Aorta (tissue), 5 donors: ENCODE measurements at regions not wholly inside any gene's neighbourhood (a gene's known extent, or its start where the extent isn't known, plus 50 kb on each side); places are given as distances from the start of the nearest gene placed in this dataset.

Experiments
- ATAC-seq: fragments of 200-7000 bp; cut with Tn5 transposase; one replicate; pipeline ENCODE4 v1.9.1; 2022; ENCODE audit warnings: moderate library complexity; ENCODE audit not compliant: low FRiP score
- DNase-seq, 2 donors: peaks; one replicate each; pipeline ENCODE4 v3.0.0-alpha.2; 2020
- H3K27ac ChIP-seq, 2 donors: one replicate each; pipeline ENCODE4 v1.5.1; 2013; ENCODE audit warnings: low read length in 2 of 2, mild to moderate bottlenecking in 2 of 2, moderate library complexity in 2 of 2, control low read depth in 1 of 2, inconsistent platforms in 1 of 2, low read depth in 1 of 2
- H3K27me3 ChIP-seq, 2 donors: one replicate each; pipeline ENCODE4 v1.6.1; 2013; ENCODE audit warnings: control low read depth in 1 of 2, low read length in 1 of 2, mild to moderate bottlenecking in 1 of 2, moderate library complexity in 1 of 2; ENCODE audit not compliant: insufficient read depth in 2 of 2, control insufficient read depth in 1 of 2
- H3K36me3 ChIP-seq, 2 donors: one replicate each; pipeline ENCODE4 v1.6.1; 2013; ENCODE audit warnings: control low read depth in 1 of 2, low read length in 1 of 2, mild to moderate bottlenecking in 1 of 2; ENCODE audit not compliant: insufficient read depth in 2 of 2, control insufficient read depth in 1 of 2
- H3K4me1 ChIP-seq, 2 donors: one replicate each; pipeline ENCODE4 v1.6.1; 2013; ENCODE audit warnings: low read length in 2 of 2, control low read depth in 1 of 2, mild to moderate bottlenecking in 1 of 2, moderate library complexity in 1 of 2; ENCODE audit not compliant: insufficient read depth in 2 of 2, control insufficient read depth in 1 of 2
- H3K4me3 ChIP-seq, 2 donors: one replicate each; pipeline ENCODE4 v1.5.1; 2013; ENCODE audit warnings: low read length in 2 of 2, control low read depth in 1 of 2, mild to moderate bottlenecking in 1 of 2
- H3K9me3 ChIP-seq: one replicate; pipeline ENCODE4 v1.6.1; 2013; ENCODE audit warnings: mild to moderate bottlenecking, low read length; ENCODE audit not compliant: control insufficient read depth
- WGBS, 2 donors: extraction: QIAGEN DNeasy Blood & Tissue Kit; methylation state at CpG; one replicate each; pipeline ENCODE4 v1.1.7; 2013; 5-methylcytosine and 5-hydroxymethylcytosine counted together
- intact Hi-C, 2 donors: fragments of 100-400 bp; cut with DNase I; formaldehyde crosslinking; loops; one replicate each; pipeline versions ENCODE4 v1.14.2 to v1.15.0; 2022
- donor health status: healthy with polysubstance abuse.
- donor health status: Bipolar disorder and iron deficiency.
- donor health status: DM: no; HTN: no; CAD: no.
- donor health status: DM: no; HTN: no; CAD: no.
- donor health status: DM: yes; HTN: yes; CAD: no.

GRCh38 chr10:10952800-10953199 lies 64.9 kb upstream of the CELF2 start:
- Histone ChIP-seq H3K27me3 (no peaks in the 10 kb centered on the region), H3K27ac (no peak overlapping the region), H3K4me3 (no peak overlapping the region), H3K9me3 (no peaks in the 10 kb centered on the region), H3K36me3 (no peaks in the 10 kb centered on the region), H3K4me1 (peaks cover 0 to 3% of the 10 kb centered on the region in 2 donors)
- DNase-seq (no peak), ATAC-seq (no peak)
- 94 to 97% methylated on average over 3 of the region's 3 CpGs for WGBS, 2 donors
- intact Hi-C loops = no loop called here

GRCh38 chr10:10956681-10957542 lies 60.8 kb upstream of the CELF2 start:
- no peak for ATAC-seq
- intact Hi-C loops = loop anchor here in 1 of 2 donors (2.0 kb wide), 1 partner anchor 26 kb away; no protein-coding TSS in a partner anchor
- WGBS, 2 donors = 95 to 96% methylated on average over 11 of the region's 11 CpGs

DNA sequence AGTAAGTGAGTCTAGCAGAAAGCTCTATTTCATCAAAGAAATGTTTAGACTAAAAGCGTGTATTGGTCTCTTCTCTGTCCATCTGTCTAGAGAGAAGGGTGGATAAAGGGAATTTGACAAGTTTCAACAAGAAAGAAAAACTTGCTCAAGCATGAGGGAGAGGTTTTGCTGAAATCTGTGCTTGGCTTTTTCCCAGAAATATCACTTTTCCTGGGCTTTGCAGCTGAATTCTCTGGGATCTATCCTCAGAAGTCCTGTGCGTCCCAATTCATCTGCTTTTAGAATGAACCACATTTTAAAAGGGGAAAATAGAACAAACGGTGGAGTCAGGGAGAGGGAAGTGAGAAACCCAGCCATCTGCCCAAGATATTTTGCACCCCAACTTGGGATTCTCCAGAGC lies 59.6 kb upstream of the CELF2 start:
- intact Hi-C loops = no loop called here
- no peak overlapping the region for H3K4me3 ChIP-seq
- WGBS, 2 donors = 62 to 73% methylated on average over 3 of the region's 3 CpGs

More at GRCh38 chr10:10956681-10957542, 60.8 kb upstream of the CELF2 start:
- H3K27me3 ChIP-seq = no peaks in the 10 kb centered on the region
- no peak overlapping the region for H3K4me3 ChIP-seq
- DNase-seq = no peak
- H3K4me1 ChIP-seq = peaks cover 0 to 3% of the 10 kb centered on the region in 2 donors
- H3K36me3 ChIP-seq = no peaks in the 10 kb centered on the region
- H3K9me3 ChIP-seq = no peaks in the 10 kb centered on the region
- no peak overlapping the region for H3K27ac ChIP-seq

GRCh38 chr10:10959666-10960065 lies 58.0 kb upstream of the CELF2 start:
- Histone ChIP-seq H3K36me3 (no peaks in the 10 kb centered on the region), H3K27me3 (no peaks in the 10 kb centered on the region), H3K27ac (no peak overlapping the region), H3K4me3 (no peak overlapping the region), H3K9me3 (no peaks in the 10 kb centered on the region), H3K4me1 (peaks cover 0 to 3% of the 10 kb centered on the region in 2 donors)
- intact Hi-C loops = no loop called here
- 83 to 84% methylated on average over 3 of the region's 3 CpGs for WGBS, 2 donors
- ATAC-seq = no peak
- DNase-seq = no peak

More for the DNA sequence above, 59.6 kb upstream of the CELF2 start:
- Histone ChIP-seq H3K4me1 (peaks cover 0 to 3% of the 10 kb centered on the region in 2 donors), H3K27me3 (no peaks in the 10 kb centered on the region), H3K36me3 (no peaks in the 10 kb centered on the region), H3K9me3 (no peaks in the 10 kb centered on the region), H3K27ac (no peak overlapping the region)
- ATAC-seq = no peak
- DNase-seq = no peak

DNA sequence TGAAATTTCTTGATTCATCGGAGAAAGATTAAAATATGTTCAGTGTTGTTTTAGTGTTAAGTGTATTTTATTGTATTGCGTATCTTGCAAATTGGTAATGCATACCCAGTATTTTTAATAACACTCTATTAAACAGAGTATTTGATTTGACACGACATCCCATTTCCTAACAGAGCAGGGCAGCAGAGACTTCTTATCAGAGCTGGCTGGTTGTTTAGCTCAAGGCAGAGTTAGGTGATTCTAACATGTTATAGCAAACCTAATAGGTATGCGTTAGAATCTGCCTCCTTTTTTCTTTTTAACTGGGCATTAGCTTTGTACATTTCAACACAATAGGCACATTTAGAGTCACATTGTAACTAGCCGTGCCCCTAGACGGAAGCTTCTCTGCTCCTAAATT lies 57.1 kb upstream of the CELF2 start:
- intact Hi-C loops = no loop called here
- no peaks in the 10 kb centered on the region for H3K27me3 ChIP-seq
- H3K4me1 ChIP-seq = peaks cover 0 to 3% of the 10 kb centered on the region in 2 donors
- no peak for DNase-seq
- no peak for ATAC-seq
- 92 to 94% methylated on average over 6 of the region's 6 CpGs for WGBS, 2 donors
- H3K4me3 ChIP-seq = no peak overlapping the region
- H3K36me3 ChIP-seq = no peaks in the 10 kb centered on the region
- H3K27ac ChIP-seq = no peak overlapping the region
- no peaks in the 10 kb centered on the region for H3K9me3 ChIP-seq

DNA sequence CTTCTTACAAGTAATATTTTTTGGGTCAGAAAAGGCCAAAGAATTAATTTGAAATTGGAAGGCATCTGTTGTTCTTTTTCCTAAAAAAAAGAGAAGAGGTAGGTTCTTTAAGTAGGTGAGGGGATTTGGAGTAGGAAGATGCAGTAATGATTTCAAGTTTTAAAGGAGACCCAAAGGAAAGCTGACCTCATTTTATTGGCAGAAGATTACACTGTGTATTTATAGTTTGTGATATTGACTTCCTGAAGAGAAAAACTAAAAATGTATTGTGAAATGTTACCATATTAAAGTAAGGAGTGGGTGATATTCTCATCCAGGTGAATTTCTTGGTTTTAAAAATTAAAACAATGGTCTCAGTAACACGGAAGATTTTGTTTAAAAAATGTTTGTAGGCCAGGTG lies 56.6 kb upstream of the CELF2 start:
- H3K4me1 ChIP-seq = no peaks in the 10 kb centered on the region
- no peaks in the 10 kb centered on the region for H3K36me3 ChIP-seq
- H3K4me3 ChIP-seq = no peak overlapping the region
- H3K9me3 ChIP-seq = no peaks in the 10 kb centered on the region
- no peak overlapping the region for H3K27ac ChIP-seq
- DNase-seq = no peak
- 82 to 93% methylated on average over 1 of the region's 1 CpG for WGBS, 2 donors
- H3K27me3 ChIP-seq = no peaks in the 10 kb centered on the region
- intact Hi-C loops = no loop called here
- ATAC-seq = no peak

DNA sequence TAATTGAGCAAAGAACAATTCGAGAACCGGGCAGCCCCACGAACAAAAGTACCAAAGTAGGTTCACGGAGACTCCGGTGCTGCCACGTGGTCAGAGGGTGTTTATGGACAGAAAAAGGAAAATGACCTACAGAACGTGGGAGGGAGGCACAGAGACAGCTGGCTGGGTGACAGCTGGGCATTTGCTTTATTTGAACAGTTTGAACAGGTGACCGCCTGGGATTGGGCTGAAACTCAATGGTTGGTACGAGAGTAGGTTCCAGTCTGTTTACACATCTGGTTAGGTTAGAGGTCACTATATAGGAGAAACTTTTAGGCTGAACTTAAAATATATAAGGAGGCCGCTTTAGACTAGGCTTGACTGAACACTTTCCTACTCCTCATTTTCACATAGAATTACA lies 50.6 kb upstream of the CELF2 start:
- Histone ChIP-seq H3K36me3 (no peaks in the 10 kb centered on the region), H3K27ac (no peak overlapping the region), H3K27me3 (no peaks in the 10 kb centered on the region), H3K4me1 (no peaks in the 10 kb centered on the region), H3K4me3 (no peak overlapping the region), H3K9me3 (no peaks in the 10 kb centered on the region)
- intact Hi-C loops = no loop called here
- WGBS, 2 donors = 86 to 93% methylated on average over 10 of the region's 10 CpGs
- DNase-seq (no peak), ATAC-seq (no peak)

- no peaks in the 10 kb centered on the region for H3K36me3 ChIP-seq
- DNase-seq = no peak
- no peak overlapping the region for H3K4me3 ChIP-seq
- intact Hi-C loops = no loop called here
- no peaks in the 10 kb centered on the region for H3K4me1 ChIP-seq
- H3K9me3 ChIP-seq = no peaks in the 10 kb centered on the region
- no peak for ATAC-seq
- no peaks in the 10 kb centered on the region for H3K27me3 ChIP-seq
- WGBS, 2 donors = 83 to 90% methylated on average over 8 of the region's 8 CpGs
- no peak overlapping the region for H3K27ac ChIP-seq
Measured at GRCh38 chr10:10967581-10968256, 50.0 kb upstream of the CELF2 start.
